Neutrophil (primary cell): ENCODE measurements at regions not wholly inside any gene's neighbourhood (a gene's known extent, or its start where the extent isn't known, plus 50 kb on each side); places are given as distances from the start of the nearest gene placed in this dataset.

Experiments
- H3K27ac ChIP-seq: fragments of 200-600 bp; sonication (generic); 2 replicates; pipeline ENCODE4 v1.5.1; 2016; ENCODE audit warnings: mild to moderate bottlenecking, moderate library complexity
- H3K27me3 ChIP-seq: fragments of 200-600 bp; sonication (generic); 2 replicates; pipeline ENCODE4 v1.6.0; 2016; ENCODE audit warnings: mild to moderate bottlenecking
- H3K36me3 ChIP-seq: fragments of 200-600 bp; sonication (generic); 2 replicates; pipeline ENCODE4 v1.5.1; 2017
- H3K4me1 ChIP-seq, 2 experiments: fragments of 200-600 bp in 1 of 2; sonication (generic) in 1 of 2; 1 replicate in 1 of 2; 2 replicates in 1 of 2; pipeline versions ENCODE4 v1.5.1 to v1.6.1; 2013 to 2016; ENCODE audit warnings: low read depth in 1 of 2, low read length in 1 of 2, mild to moderate bottlenecking in 1 of 2, moderate library complexity in 1 of 2; ENCODE audit not compliant: control insufficient read depth in 1 of 2, insufficient read depth in 1 of 2
- H3K4me3 ChIP-seq, 2 experiments: fragments of 200-600 bp in 1 of 2; sonication (generic) in 1 of 2; 1 replicate in 1 of 2; 2 replicates in 1 of 2; pipeline ENCODE4 v1.5.1; 2013 to 2016; ENCODE audit warnings: low read depth in 1 of 2, low read length in 1 of 2, mild to moderate bottlenecking in 1 of 2, moderate library complexity in 1 of 2
- H3K9me3 ChIP-seq: fragments of 200-600 bp; sonication (generic); 2 replicates; pipeline ENCODE4 v1.5.1; 2016
- TF ChIP-seq, protein P1 (sequence below): fragments of 200-600 bp; sonication (generic); IDR thresholded peaks from 2 replicates; pipeline ENCODE4 v1.5.1; 2016; ENCODE audit warnings: antibody characterized with exemption

- Histone ChIP-seq H3K4me1 (no peaks in the 10 kb centered on the region), H3K9me3 (no peaks in the 10 kb centered on the region), H3K27ac (no peak overlapping the region), H3K4me3 (no peak overlapping the region), H3K36me3 (no peaks in the 10 kb centered on the region), H3K27me3 (no peaks in the 10 kb centered on the region)
- TF ChIP-seq, protein P1, sequence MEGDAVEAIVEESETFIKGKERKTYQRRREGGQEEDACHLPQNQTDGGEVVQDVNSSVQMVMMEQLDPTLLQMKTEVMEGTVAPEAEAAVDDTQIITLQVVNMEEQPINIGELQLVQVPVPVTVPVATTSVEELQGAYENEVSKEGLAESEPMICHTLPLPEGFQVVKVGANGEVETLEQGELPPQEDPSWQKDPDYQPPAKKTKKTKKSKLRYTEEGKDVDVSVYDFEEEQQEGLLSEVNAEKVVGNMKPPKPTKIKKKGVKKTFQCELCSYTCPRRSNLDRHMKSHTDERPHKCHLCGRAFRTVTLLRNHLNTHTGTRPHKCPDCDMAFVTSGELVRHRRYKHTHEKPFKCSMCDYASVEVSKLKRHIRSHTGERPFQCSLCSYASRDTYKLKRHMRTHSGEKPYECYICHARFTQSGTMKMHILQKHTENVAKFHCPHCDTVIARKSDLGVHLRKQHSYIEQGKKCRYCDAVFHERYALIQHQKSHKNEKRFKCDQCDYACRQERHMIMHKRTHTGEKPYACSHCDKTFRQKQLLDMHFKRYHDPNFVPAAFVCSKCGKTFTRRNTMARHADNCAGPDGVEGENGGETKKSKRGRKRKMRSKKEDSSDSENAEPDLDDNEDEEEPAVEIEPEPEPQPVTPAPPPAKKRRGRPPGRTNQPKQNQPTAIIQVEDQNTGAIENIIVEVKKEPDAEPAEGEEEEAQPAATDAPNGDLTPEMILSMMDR: no peak
Measured at GRCh38 chr15:66641485-66642315, 60.3 kb upstream of the SMAD6 start.

GRCh38 chr15:66642514-66642913 lies 59.5 kb upstream of the SMAD6 start:
- Histone ChIP-seq H3K4me3 (no peak overlapping the region), H3K36me3 (no peaks in the 10 kb centered on the region), H3K27ac (no peak overlapping the region), H3K27me3 (no peaks in the 10 kb centered on the region), H3K9me3 (no peaks in the 10 kb centered on the region), H3K4me1 (no peaks in the 10 kb centered on the region)
- TF ChIP-seq, protein P1: no peak

GRCh38 chr15:66643033-66643432 lies 59.0 kb upstream of the SMAD6 start:
- no peaks in the 10 kb centered on the region for H3K27me3 ChIP-seq
- no peak overlapping the region for H3K27ac ChIP-seq
- no peaks in the 10 kb centered on the region for H3K36me3 ChIP-seq
- no peaks in the 10 kb centered on the region for H3K4me1 ChIP-seq
- H3K9me3 ChIP-seq: no peaks in the 10 kb centered on the region
- TF ChIP-seq, protein P1: no peak
- H3K4me3 ChIP-seq: no peak overlapping the region

GRCh38 chr15:66644000-66644787 lies 57.8 kb upstream of the SMAD6 start:
- TF ChIP-seq, protein P1: no peak
- Histone ChIP-seq H3K4me3 (no peak overlapping the region), H3K9me3 (no peaks in the 10 kb centered on the region), H3K4me1 (no peaks in the 10 kb centered on the region), H3K36me3 (no peaks in the 10 kb centered on the region), H3K27me3 (no peaks in the 10 kb centered on the region), H3K27ac (no peak overlapping the region)

GRCh38 chr15:66644869-66645268 lies 57.2 kb upstream of the SMAD6 start:
- H3K4me3 ChIP-seq: no peak overlapping the region
- no peaks in the 10 kb centered on the region for H3K4me1 ChIP-seq
- no peaks in the 10 kb centered on the region for H3K36me3 ChIP-seq
- TF ChIP-seq, protein P1: no peak
- H3K9me3 ChIP-seq: no peaks in the 10 kb centered on the region
- H3K27ac ChIP-seq: no peak overlapping the region
- H3K27me3 ChIP-seq: no peaks in the 10 kb centered on the region
